Lower leg skin (tissue), 3 donors: ENCODE measurements at regions not wholly inside any gene's neighbourhood (a gene's known extent, or its start where the extent isn't known, plus 50 kb on each side); places are given as distances from the start of the nearest gene placed in this dataset.

Experiments used
- POLR2A ChIP-seq, 2 donors: fragments of 450-650 bp; IDR thresholded peaks; one replicate each; pipeline ENCODE4 v1.6.1; 2016 to 2017; ENCODE audit warnings: antibody characterized with exemption in 2 of 2, mild to moderate bottlenecking in 1 of 2, moderate library complexity in 1 of 2
- TF ChIP-seq, protein P1 (sequence below), 3 donors: fragments of 450-650 bp; IDR thresholded peaks; one replicate each; pipeline ENCODE4 v1.5.1; 2016; ENCODE audit warnings: antibody characterized with exemption in 3 of 3, mild to moderate bottlenecking in 3 of 3, moderate library complexity in 2 of 3

DNA sequence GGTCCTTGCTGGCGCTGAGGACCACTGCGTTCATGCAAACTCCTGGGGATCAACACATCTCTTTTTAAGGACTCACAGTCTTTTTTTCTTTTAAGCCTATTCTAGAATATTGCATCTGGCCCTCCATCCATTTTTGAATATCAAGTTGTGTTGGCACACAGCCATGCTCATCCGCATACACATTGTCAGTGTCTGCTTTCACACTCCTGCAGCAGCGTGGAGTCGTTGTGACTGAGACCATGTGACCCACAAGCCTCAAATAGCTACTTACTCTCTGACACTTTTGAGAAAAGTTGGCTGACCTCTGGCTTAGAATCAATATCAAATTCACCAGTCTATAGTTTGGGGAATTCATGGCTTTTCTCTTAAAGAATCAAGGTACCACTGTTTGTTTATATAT is 191.8 kb upstream of the S100G start:
- TF ChIP-seq, protein P1, sequence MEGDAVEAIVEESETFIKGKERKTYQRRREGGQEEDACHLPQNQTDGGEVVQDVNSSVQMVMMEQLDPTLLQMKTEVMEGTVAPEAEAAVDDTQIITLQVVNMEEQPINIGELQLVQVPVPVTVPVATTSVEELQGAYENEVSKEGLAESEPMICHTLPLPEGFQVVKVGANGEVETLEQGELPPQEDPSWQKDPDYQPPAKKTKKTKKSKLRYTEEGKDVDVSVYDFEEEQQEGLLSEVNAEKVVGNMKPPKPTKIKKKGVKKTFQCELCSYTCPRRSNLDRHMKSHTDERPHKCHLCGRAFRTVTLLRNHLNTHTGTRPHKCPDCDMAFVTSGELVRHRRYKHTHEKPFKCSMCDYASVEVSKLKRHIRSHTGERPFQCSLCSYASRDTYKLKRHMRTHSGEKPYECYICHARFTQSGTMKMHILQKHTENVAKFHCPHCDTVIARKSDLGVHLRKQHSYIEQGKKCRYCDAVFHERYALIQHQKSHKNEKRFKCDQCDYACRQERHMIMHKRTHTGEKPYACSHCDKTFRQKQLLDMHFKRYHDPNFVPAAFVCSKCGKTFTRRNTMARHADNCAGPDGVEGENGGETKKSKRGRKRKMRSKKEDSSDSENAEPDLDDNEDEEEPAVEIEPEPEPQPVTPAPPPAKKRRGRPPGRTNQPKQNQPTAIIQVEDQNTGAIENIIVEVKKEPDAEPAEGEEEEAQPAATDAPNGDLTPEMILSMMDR (IDR thresholded peaks at IDR 0.05) = no peak
- TF ChIP-seq POLR2A (IDR thresholded peaks at IDR 0.05) = no peak
